ENCODE measurements at regions not wholly inside any gene's neighbourhood (a gene's known extent, or its start where the extent isn't known, plus 50 kb on each side); places are given as distances from the start of the nearest gene placed in this dataset.

DNA sequence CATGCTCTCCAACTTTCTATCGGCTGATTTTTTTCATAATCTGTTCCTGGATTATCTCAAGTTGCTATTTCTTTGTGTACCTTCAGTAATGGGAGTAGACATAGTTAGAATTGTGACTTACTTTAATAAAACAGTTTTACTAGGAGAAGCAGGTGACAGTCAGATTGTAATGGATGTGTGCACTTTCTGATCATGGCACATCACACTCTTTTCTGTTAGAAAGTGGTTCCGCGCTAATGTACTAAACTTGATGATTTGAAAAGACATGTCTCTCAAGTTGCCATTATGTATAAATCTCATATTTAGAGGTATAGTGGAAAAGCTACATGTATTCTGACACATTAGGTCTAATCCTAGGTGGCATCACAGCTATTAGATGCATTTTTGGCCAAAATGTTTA, 121.3 kb upstream of the CDH8 start:
- CTCF ChIA-PET, result no interaction called here
- no peak for ATAC-seq (ENCODE audit: poor library complexity)
- Histone ChIP-seq H3K4me3 (ENCODE audit: low read length) (no peak overlapping the region), H3K27ac (ENCODE audit: low read depth in 1 of 2, low read length in 2 of 2) (no peak overlapping the region), H3K36me3 (ENCODE audit: insufficient read depth, low read length) (no peaks in the 10 kb centered on the region), H3K27me3 (ENCODE audit: control insufficient read depth in 1 of 2, insufficient read depth in 2 of 2, low read length in 2 of 2) (no peaks in the 10 kb centered on the region), H3K9me3 (ENCODE audit: control insufficient read depth in 1 of 2, insufficient read depth in 1 of 2, low read length in 2 of 2) (peaks cover 8 to 10% of the 10 kb centered on the region in 2 experiments), H3K4me1 (ENCODE audit: insufficient read depth, low read length) (no peaks in the 10 kb centered on the region)
- TF ChIP-seq CTCF (IDR thresholded peaks at IDR 0.05), result no peak
- Mint-ChIP-seq H3K9me3 (peaks cover 8% of the 10 kb centered on the region), H3K4me3 (no peak overlapping the region), H3K36me3 (ENCODE audit: low read depth) (no peaks in the 10 kb centered on the region), H3K4me1 (ENCODE audit: low read depth) (no peaks in the 10 kb centered on the region), H3K27me3 (no peaks in the 10 kb centered on the region), H3K27ac (no peak overlapping the region)
- no peak for DNase-seq
- POLR2A ChIA-PET, result interaction anchor here (0.6 kb wide), 1 partner anchor 1458 kb away, joined by 3 read pairs; no protein-coding TSS in a partner anchor
- intact Hi-C loops (cut with DNase I, micrococcal nuclease), result no loop called here

GRCh38 chr16:62156971-62157370, 120.7 kb upstream of the CDH8 start:
- Histone ChIP-seq H3K4me3 (ENCODE audit: low read length) (no peak overlapping the region), H3K9me3 (ENCODE audit: control insufficient read depth in 1 of 2, insufficient read depth in 1 of 2, low read length in 2 of 2) (peaks cover 8 to 10% of the 10 kb centered on the region in 2 experiments), H3K36me3 (ENCODE audit: insufficient read depth, low read length) (no peaks in the 10 kb centered on the region), H3K4me1 (ENCODE audit: insufficient read depth, low read length) (no peaks in the 10 kb centered on the region), H3K27me3 (ENCODE audit: control insufficient read depth in 1 of 2, insufficient read depth in 2 of 2, low read length in 2 of 2) (no peaks in the 10 kb centered on the region), H3K27ac (ENCODE audit: low read depth in 1 of 2, low read length in 2 of 2) (no peak overlapping the region)
- Mint-ChIP-seq H3K36me3 (ENCODE audit: low read depth) (no peaks in the 10 kb centered on the region), H3K4me3 (no peak overlapping the region), H3K4me1 (ENCODE audit: low read depth) (no peaks in the 10 kb centered on the region), H3K27ac (no peak overlapping the region), H3K27me3 (no peaks in the 10 kb centered on the region), H3K9me3 (peaks cover 8% of the 10 kb centered on the region)
- intact Hi-C loops (cut with DNase I, micrococcal nuclease), result no loop called here
- TF ChIP-seq CTCF (IDR thresholded peaks at IDR 0.05), result no peak
- ChIA-PET CTCF (no interaction called here), POLR2A (interaction anchor here (0.6 kb wide), 1 partner anchor 1458 kb away, joined by 3 read pairs; no protein-coding TSS in a partner anchor)
- no peak for ATAC-seq (ENCODE audit: poor library complexity)
- no peak for DNase-seq

- no peaks in the 10 kb centered on the region for H3K36me3 Mint-ChIP-seq (ENCODE audit: low read depth)
- H3K9me3 Mint-ChIP-seq, result peaks cover 16% of the 10 kb centered on the region
These were observed 113.4 kb upstream of the CDH8 start for GRCh38 chr16:62149631-62150030.

More at GRCh38 chr16:62149631-62150030, 113.4 kb upstream of the CDH8 start:
- DNase-seq (no peak), ATAC-seq (ENCODE audit: poor library complexity) (no peak)
- ChIA-PET POLR2A (no interaction called here), CTCF (no interaction called here)
- no peaks in the 10 kb centered on the region for H3K27me3 ChIP-seq (ENCODE audit: control insufficient read depth in 1 of 2, insufficient read depth in 2 of 2, low read length in 2 of 2)
- H3K4me1 Mint-ChIP-seq (ENCODE audit: low read depth), result no peaks in the 10 kb centered on the region
- no peaks in the 10 kb centered on the region for H3K36me3 ChIP-seq (ENCODE audit: insufficient read depth, low read length)
- peaks cover 3 to 10% of the 10 kb centered on the region in 2 experiments for H3K9me3 ChIP-seq (ENCODE audit: control insufficient read depth in 1 of 2, insufficient read depth in 1 of 2, low read length in 2 of 2)
- H3K27ac ChIP-seq (ENCODE audit: low read depth in 1 of 2, low read length in 2 of 2), result no peak overlapping the region
- H3K4me3 ChIP-seq (ENCODE audit: low read length), result no peak overlapping the region
- no peak for TF ChIP-seq CTCF (IDR thresholded peaks at IDR 0.05)
- H3K4me1 ChIP-seq (ENCODE audit: insufficient read depth, low read length), result no peaks in the 10 kb centered on the region
- no peak overlapping the region for H3K27ac Mint-ChIP-seq
- H3K4me3 Mint-ChIP-seq, result no peak overlapping the region
- H3K27me3 Mint-ChIP-seq, result no peaks in the 10 kb centered on the region
- intact Hi-C loops (cut with DNase I, micrococcal nuclease), result no loop called here

Data from CD4-positive, alpha-beta T cell (primary cell).